VCaP (cell line): ENCODE measurements at regions not wholly inside any gene's neighbourhood (a gene's known extent, or its start where the extent isn't known, plus 50 kb on each side); places are given as distances from the start of the nearest gene placed in this dataset.

ENCODE experiments used
- H3K27ac ChIP-seq: fragments of 450-650 bp; 2 replicates; pipeline ENCODE4 v1.5.1; 2017
- CTCF ChIP-seq: fragments of 450-650 bp; conservative IDR thresholded peaks from 2 replicates; pipeline ENCODE4 v1.5.1; 2017; ENCODE audit warnings: mild to moderate bottlenecking, moderate library complexity

GRCh38 chr5:8765886-8766285 lies 780.0 kb downstream of the SEMA5A start:
- TF ChIP-seq CTCF, result no peak
- no peak overlapping the region for H3K27ac ChIP-seq

- no peak overlapping the region for H3K27ac ChIP-seq
- no peak for TF ChIP-seq CTCF
Measured at GRCh38 chr5:8766448-8766847, 779.4 kb downstream of the SEMA5A start.

- no peak overlapping the region for H3K27ac ChIP-seq
- no peak for TF ChIP-seq CTCF
Measured at GRCh38 chr5:8767111-8767510, 778.8 kb downstream of the SEMA5A start.

GRCh38 chr5:8767746-8768145 lies 778.1 kb downstream of the SEMA5A start:
- no peak for TF ChIP-seq CTCF
- H3K27ac ChIP-seq, result no peak overlapping the region

GRCh38 chr5:8769631-8770030 lies 776.2 kb downstream of the SEMA5A start:
- TF ChIP-seq CTCF, result no peak

GRCh38 chr5:8770431-8770830 lies 775.4 kb downstream of the SEMA5A start:
- TF ChIP-seq CTCF, result no peak
- no peak overlapping the region for H3K27ac ChIP-seq

More at GRCh38 chr5:8769631-8770030, 776.2 kb downstream of the SEMA5A start:
- no peak overlapping the region for H3K27ac ChIP-seq

GRCh38 chr5:8773046-8773615 lies 772.7 kb downstream of the SEMA5A start:
- no peak overlapping the region for H3K27ac ChIP-seq
- TF ChIP-seq CTCF, result no peak
